PC-3 (cell line): ENCODE measurements at regions not wholly inside any gene's neighbourhood (a gene's known extent, or its start where the extent isn't known, plus 50 kb on each side); places are given as distances from the start of the nearest gene placed in this dataset.

ENCODE experiments used
- ATAC-seq: fragments of 200-7000 bp; cut with Tn5 transposase; 2 replicates; pipeline ENCODE4 v1.9.1; 2020; ENCODE audit warnings: mild to moderate bottlenecking, moderate library complexity
- BruUV-seq: library from RNA; stranded (reverse); fragments of 400-500 nt; replicated peaks from 2 replicates; lab custom pipeline; 2021; lab: Mats Ljungman, UMichigan
- CTCF ChIA-PET: fragments of 300-600 bp; sonication (Branson Sonifier 250); formaldehyde crosslinking; loops from one replicate; lab custom pipeline; 2022; ENCODE audit warnings: antibody characterized with exemption; lab: Charles Lee
- POLR2A ChIA-PET: fragments of 300-600 bp; sonication (Branson Sonifier 250); formaldehyde crosslinking; loops from one replicate; lab custom pipeline; 2022; ENCODE audit warnings: antibody characterized with exemption; ENCODE audit not compliant: unreplicated experiment; lab: Charles Lee
- DNase-seq: peaks from one replicate; pipeline ENCODE4 v3.0.0-alpha.2; 2015
- H2AFZ ChIP-seq: fragments of 300-600 bp; sonication (generic); 2 replicates; pipeline ENCODE4 v1.6.0; 2016; ENCODE audit warnings: antibody characterized with exemption, low read length
- H3F3A ChIP-seq: fragments of 300-600 bp; sonication (generic); one replicate; pipeline ENCODE4 v1.6.0; 2017; ENCODE audit warnings: antibody characterized with exemption, low read length, control low read depth, mild to moderate bottlenecking; ENCODE audit not compliant: unreplicated experiment
- H3K27ac ChIP-seq: fragments of 300-600 bp; sonication (generic); 2 replicates; pipeline ENCODE4 v1.5.1; 2016; ENCODE audit warnings: mild to moderate bottlenecking, low read length
- H3K27me3 ChIP-seq: fragments of 300-600 bp; sonication (generic); 2 replicates; pipeline ENCODE4 v1.6.1; 2016; ENCODE audit warnings: low read length, mixed read lengths
- H3K36me3 ChIP-seq: fragments of 300-600 bp; sonication (generic); 2 replicates; pipeline ENCODE4 v1.6.1; 2016; ENCODE audit warnings: low read depth, mixed run types, low read length, mixed read lengths
- H3K4me1 ChIP-seq: fragments of 300-600 bp; sonication (generic); 2 replicates; pipeline ENCODE4 v1.5.1; 2016; ENCODE audit warnings: low read length; ENCODE audit not compliant: insufficient read depth
- H3K4me2 ChIP-seq: fragments of 300-600 bp; sonication (generic); 2 replicates; pipeline ENCODE4 v1.6.0; 2016; ENCODE audit warnings: low read length
- H3K4me3 ChIP-seq: fragments of 300-600 bp; sonication (generic); 2 replicates; pipeline ENCODE4 v1.5.1; 2016; ENCODE audit warnings: mild to moderate bottlenecking, low read length, mixed read lengths
- H3K79me2 ChIP-seq: fragments of 300-600 bp; sonication (generic); 2 replicates; pipeline ENCODE4 v1.6.1; 2017; ENCODE audit warnings: low read length, mixed read lengths
- H3K9ac ChIP-seq: fragments of 300-600 bp; sonication (generic); 2 replicates; pipeline ENCODE4 v1.6.0; 2016; ENCODE audit warnings: mild to moderate bottlenecking, low read length
- H3K9me2 ChIP-seq: fragments of 300-600 bp; sonication (generic); replicated peaks from 2 replicates; pipeline ENCODE4 v1.6.1; 2016; ENCODE audit warnings: mixed run types, low read length, mixed read lengths
- H3K9me3 ChIP-seq: fragments of 300-600 bp; sonication (generic); 2 replicates; pipeline ENCODE4 v1.6.1; 2016; ENCODE audit warnings: low read length, mixed read lengths
- H4K20me1 ChIP-seq: fragments of 300-600 bp; sonication (generic); 2 replicates; pipeline ENCODE4 v1.6.1; 2016; ENCODE audit warnings: low read length, mixed read lengths
- EZH2 ChIP-seq: fragments of 300-600 bp; sonication (generic); IDR thresholded peaks from one replicate; pipeline ENCODE4 v1.6.1; 2017; ENCODE audit warnings: antibody characterized with exemption, mild to moderate bottlenecking, low read length; ENCODE audit not compliant: unreplicated experiment
- EZH2phosphoT487 ChIP-seq: fragments of 300-600 bp; sonication (generic); IDR thresholded peaks from 2 replicates; pipeline ENCODE4 v1.6.1; 2018; ENCODE audit warnings: mild to moderate bottlenecking, antibody characterized with exemption, low read length, borderline replicate concordance
- intact Hi-C: fragments of 100-400 bp; cut with micrococcal nuclease; formaldehyde crosslinking; loops from 2 replicates; pipeline ENCODE4 v1.9.0; 2023
- TF ChIP-seq, protein P1 (sequence below): fragments of 300-600 bp; sonication (generic); conservative IDR thresholded peaks from 2 replicates; pipeline ENCODE4 v1.5.1; 2017; ENCODE audit warnings: antibody characterized with exemption, low read depth, mild to moderate bottlenecking, low read length

DNA sequence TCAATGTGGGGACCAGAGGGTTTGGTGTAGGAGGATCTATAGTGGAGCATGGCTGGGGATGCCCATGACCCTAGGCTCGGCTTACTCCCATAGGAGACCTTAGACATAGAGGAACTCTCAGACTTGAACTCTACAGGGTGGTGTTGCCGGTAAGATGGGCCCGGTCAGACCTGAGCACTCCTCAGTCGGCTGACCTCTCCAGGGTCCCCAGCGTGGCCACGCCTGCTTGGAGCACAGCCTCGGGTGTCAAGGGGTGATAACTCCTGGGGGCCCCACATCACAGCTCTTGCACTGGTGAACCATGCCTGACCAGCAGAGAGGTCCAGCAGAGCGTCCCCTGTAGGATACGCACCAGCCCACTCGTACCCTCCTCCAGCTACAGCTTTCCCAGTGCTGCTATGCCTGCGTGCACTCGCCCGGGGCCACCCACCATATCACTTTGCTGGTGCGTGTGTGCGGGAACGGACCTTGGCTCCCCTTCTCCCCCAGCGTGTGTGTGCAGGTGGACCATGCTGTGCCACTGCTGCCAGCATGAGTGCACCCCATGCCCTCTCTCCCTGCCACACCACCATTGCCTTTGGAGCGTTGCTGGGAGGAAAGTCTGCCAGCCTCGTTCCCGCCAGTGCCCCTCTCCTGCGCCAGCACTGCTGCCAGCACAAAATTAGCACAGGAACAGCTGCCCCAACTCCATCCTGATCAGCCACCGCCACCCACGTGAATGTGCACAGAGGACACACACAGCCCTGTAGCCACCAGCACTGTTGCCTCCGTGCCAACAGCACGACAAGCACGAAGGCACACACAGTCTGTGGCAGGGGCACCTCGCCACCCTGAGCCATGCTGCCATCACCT, 806.6 kb downstream of the GLUD2 start:
- Histone ChIP-seq H3K9ac (no peak overlapping the region), H3K9me2 (no peaks in the 10 kb centered on the region), H2AFZ (no peak overlapping the region), H3K27me3 (no peaks in the 10 kb centered on the region), H3K4me2 (no peak overlapping the region), H3K4me3 (no peak overlapping the region), H3K79me2 (no peaks in the 10 kb centered on the region), H3K27ac (no peak overlapping the region), H3F3A (no peaks in the 10 kb centered on the region), H3K9me3 (no peaks in the 10 kb centered on the region), H4K20me1 (no peaks in the 10 kb centered on the region), H3K36me3 (no peaks in the 10 kb centered on the region), H3K4me1 (no peaks in the 10 kb centered on the region)
- intact Hi-C loops, result no loop called here
- CTCF ChIA-PET, result no interaction called here
- TF ChIP-seq, protein P1, sequence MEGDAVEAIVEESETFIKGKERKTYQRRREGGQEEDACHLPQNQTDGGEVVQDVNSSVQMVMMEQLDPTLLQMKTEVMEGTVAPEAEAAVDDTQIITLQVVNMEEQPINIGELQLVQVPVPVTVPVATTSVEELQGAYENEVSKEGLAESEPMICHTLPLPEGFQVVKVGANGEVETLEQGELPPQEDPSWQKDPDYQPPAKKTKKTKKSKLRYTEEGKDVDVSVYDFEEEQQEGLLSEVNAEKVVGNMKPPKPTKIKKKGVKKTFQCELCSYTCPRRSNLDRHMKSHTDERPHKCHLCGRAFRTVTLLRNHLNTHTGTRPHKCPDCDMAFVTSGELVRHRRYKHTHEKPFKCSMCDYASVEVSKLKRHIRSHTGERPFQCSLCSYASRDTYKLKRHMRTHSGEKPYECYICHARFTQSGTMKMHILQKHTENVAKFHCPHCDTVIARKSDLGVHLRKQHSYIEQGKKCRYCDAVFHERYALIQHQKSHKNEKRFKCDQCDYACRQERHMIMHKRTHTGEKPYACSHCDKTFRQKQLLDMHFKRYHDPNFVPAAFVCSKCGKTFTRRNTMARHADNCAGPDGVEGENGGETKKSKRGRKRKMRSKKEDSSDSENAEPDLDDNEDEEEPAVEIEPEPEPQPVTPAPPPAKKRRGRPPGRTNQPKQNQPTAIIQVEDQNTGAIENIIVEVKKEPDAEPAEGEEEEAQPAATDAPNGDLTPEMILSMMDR, result no peak
- TF ChIP-seq EZH2phosphoT487 (no peak), EZH2 (no peak)
- DNase-seq (no peak), ATAC-seq (no peak)
- BruUV-seq, result no TSS peak
- POLR2A ChIA-PET, result no interaction called here

DNA sequence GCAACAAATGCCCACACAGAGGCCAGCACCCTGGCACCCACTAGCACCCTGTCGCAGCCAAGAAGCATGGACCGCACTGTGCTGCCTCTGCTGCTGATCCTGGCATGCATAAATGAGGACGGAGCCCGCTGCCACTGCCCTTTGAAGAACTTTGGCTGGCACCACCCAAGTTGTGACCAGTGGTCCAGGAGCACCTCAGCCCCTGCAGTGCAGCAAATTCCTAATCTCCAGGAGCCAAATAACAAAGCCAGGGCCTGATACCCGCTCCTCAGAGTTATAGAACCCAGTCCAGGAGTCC, 807.2 kb downstream of the GLUD2 start:
- Histone ChIP-seq H3K9ac (no peak overlapping the region), H3K4me1 (no peaks in the 10 kb centered on the region), H4K20me1 (no peaks in the 10 kb centered on the region), H3K9me2 (no peaks in the 10 kb centered on the region), H3K36me3 (no peaks in the 10 kb centered on the region), H2AFZ (no peak overlapping the region), H3K27ac (no peak overlapping the region), H3K27me3 (no peaks in the 10 kb centered on the region), H3F3A (no peaks in the 10 kb centered on the region), H3K4me2 (no peak overlapping the region), H3K79me2 (no peaks in the 10 kb centered on the region), H3K9me3 (no peaks in the 10 kb centered on the region), H3K4me3 (no peak overlapping the region)
- DNase-seq, result no peak
- CTCF ChIA-PET, result no interaction called here
- BruUV-seq, result no TSS peak
- ATAC-seq, result no peak
- intact Hi-C loops, result no loop called here
- TF ChIP-seq EZH2, result no peak
- TF ChIP-seq EZH2phosphoT487, result no peak
- TF ChIP-seq, protein P1, result no peak
- POLR2A ChIA-PET, result no interaction called here

DNA sequence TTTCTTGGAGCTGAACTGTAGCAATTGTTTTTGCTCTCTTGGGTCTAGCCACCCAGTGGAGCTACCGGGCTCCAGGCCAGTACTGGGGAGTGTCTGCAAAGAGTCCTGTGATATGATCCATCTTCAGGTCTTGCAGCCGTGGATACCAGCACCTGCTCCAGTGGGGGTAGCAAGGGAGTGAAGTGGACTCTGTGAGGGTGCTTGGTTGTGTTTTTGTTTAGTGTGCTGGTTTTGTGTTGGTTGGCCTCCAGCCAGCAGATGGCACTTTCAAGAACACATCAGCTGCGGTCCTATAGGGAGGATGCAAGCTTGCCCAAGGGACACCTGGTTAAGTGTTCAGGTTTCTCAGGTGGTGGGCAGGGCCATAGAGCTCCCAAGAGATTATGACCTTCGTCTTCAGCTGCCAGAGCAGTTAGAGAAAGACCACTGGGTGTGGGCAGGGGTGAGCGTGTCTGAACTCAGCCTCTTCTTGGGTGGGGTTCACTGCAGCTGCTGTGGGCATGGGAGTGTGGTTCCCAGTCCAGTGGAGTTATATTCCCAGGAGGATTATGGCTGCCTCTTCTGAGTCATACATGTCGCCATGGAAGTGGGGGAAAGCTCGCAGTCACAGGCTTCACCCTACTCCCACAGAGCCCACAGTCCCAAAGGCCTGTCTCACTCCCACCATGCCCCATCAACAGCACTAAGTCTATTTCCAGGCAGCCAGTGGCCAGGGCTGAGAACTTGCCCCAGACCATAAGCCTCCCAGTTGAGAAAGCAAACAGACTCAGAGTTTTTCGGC, 811.6 kb downstream of the GLUD2 start:
- no peaks in the 10 kb centered on the region for H3K79me2 ChIP-seq
- no peak overlapping the region for H2AFZ ChIP-seq
- no peaks in the 10 kb centered on the region for H3K9me3 ChIP-seq
- ATAC-seq, result no peak
- no peaks in the 10 kb centered on the region for H3K9me2 ChIP-seq
- TF ChIP-seq EZH2phosphoT487, result no peak
- TF ChIP-seq EZH2, result no peak
- TF ChIP-seq, protein P1, result no peak
- H3K27me3 ChIP-seq, result no peaks in the 10 kb centered on the region
- ChIA-PET CTCF (no interaction called here), POLR2A (no interaction called here)
- intact Hi-C loops, result no loop called here
- H3F3A ChIP-seq, result no peaks in the 10 kb centered on the region
- H3K27ac ChIP-seq, result no peak overlapping the region
- H4K20me1 ChIP-seq, result no peaks in the 10 kb centered on the region
- H3K4me3 ChIP-seq, result no peak overlapping the region
- BruUV-seq, result no TSS peak
- no peak for DNase-seq
- no peaks in the 10 kb centered on the region for H3K36me3 ChIP-seq
- H3K4me1 ChIP-seq, result no peaks in the 10 kb centered on the region
- H3K4me2 ChIP-seq, result no peak overlapping the region
- no peak overlapping the region for H3K9ac ChIP-seq
